PC-9 (cell line): ENCODE measurements at regions not wholly inside any gene's neighbourhood (a gene's known extent, or its start where the extent isn't known, plus 50 kb on each side); places are given as distances from the start of the nearest gene placed in this dataset.

ENCODE experiments used
- BruUV-seq: library from RNA; stranded (reverse); fragments of 400-500 nt; replicated peaks from 2 replicates; lab custom pipeline; 2021; lab: Mats Ljungman, UMichigan
- CTCF ChIA-PET: fragments of 300-600 bp; sonication (Branson Sonifier 250); formaldehyde crosslinking; loops from one replicate; lab custom pipeline; 2022; ENCODE audit warnings: antibody characterized with exemption; lab: Charles Lee
- POLR2A ChIA-PET: fragments of 300-600 bp; sonication (Branson Sonifier 250); formaldehyde crosslinking; loops from one replicate; lab custom pipeline; 2022; ENCODE audit warnings: antibody characterized with exemption; ENCODE audit not compliant: unreplicated experiment; lab: Charles Lee
- DNase-seq, 2 experiments: peaks; one replicate each; pipeline versions ENCODE4 v3.0.0 to v3.0.0-alpha.2; 2015 to 2022; ENCODE audit warnings: mixed read lengths in 1 of 2
- H2AFZ ChIP-seq: fragments of 200-600 bp; sonication (generic); 2 replicates; pipeline ENCODE4 v1.8.1; 2017; ENCODE audit warnings: antibody characterized with exemption
- H3F3A ChIP-seq: fragments of 200-600 bp; sonication (generic); 2 replicates; pipeline ENCODE4 v1.8.1; 2017; ENCODE audit warnings: antibody characterized with exemption, mild to moderate bottlenecking, low read depth; ENCODE audit not compliant: insufficient read depth
- H3K27ac ChIP-seq: fragments of 200-600 bp; sonication (generic); 2 replicates; pipeline ENCODE4 v1.6.1; 2016; ENCODE audit warnings: mixed run types
- H3K27me3 ChIP-seq: fragments of 200-600 bp; sonication (generic); 2 replicates; pipeline ENCODE4 v1.6.1; 2016; ENCODE audit warnings: low read depth, mixed run types; ENCODE audit not compliant: insufficient read depth
- H3K36me3 ChIP-seq: fragments of 200-600 bp; sonication (generic); 2 replicates; pipeline ENCODE4 v1.6.1; 2016; ENCODE audit warnings: low read depth, mixed run types
- H3K4me1 ChIP-seq: fragments of 200-600 bp; sonication (generic); replicated peaks from 2 replicates; pipeline ENCODE4 v1.6.1; 2016; ENCODE audit warnings: mixed run types; ENCODE audit not compliant: insufficient read depth
- H3K4me2 ChIP-seq: fragments of 200-600 bp; sonication (generic); 2 replicates; pipeline ENCODE4 v1.6.1; 2017; ENCODE audit warnings: mixed run types
- H3K4me3 ChIP-seq: fragments of 200-600 bp; sonication (generic); 2 replicates; pipeline ENCODE4 v1.6.1; 2016; ENCODE audit warnings: mixed run types
- H3K79me2 ChIP-seq: fragments of 200-600 bp; sonication (generic); 2 replicates; pipeline ENCODE4 v1.6.1; 2017; ENCODE audit warnings: low read depth, mixed run types
- H3K9me2 ChIP-seq: fragments of 200-600 bp; sonication (generic); 2 replicates; pipeline ENCODE4 v1.8.1; 2017; ENCODE audit warnings: mild to moderate bottlenecking; ENCODE audit not compliant: insufficient read depth
- H3K9me3 ChIP-seq: fragments of 200-600 bp; sonication (generic); 2 replicates; pipeline ENCODE4 v1.8.1; 2016; ENCODE audit warnings: low read depth; ENCODE audit not compliant: insufficient read depth
- H4K20me1 ChIP-seq: fragments of 200-600 bp; sonication (generic); 2 replicates; pipeline ENCODE4 v1.8.1; 2017; ENCODE audit not compliant: insufficient read depth
- CTCF ChIP-seq: fragments of 200-600 bp; sonication (generic); conservative IDR thresholded peaks from 2 replicates; pipeline ENCODE4 v1.6.1; 2017; ENCODE audit warnings: mixed run types, antibody characterized with exemption, mild to moderate bottlenecking, moderate library complexity
- EZH2 ChIP-seq: fragments of 200-600 bp; sonication (generic); IDR thresholded peaks from 2 replicates; pipeline ENCODE4 v1.8.0; 2017; ENCODE audit warnings: antibody characterized with exemption, low read depth
- intact Hi-C: fragments of 100-400 bp; cut with micrococcal nuclease; formaldehyde crosslinking; loops from one replicate; pipeline ENCODE4 v1.10.0; 2022; ENCODE audit not compliant: unreplicated experiment

- Histone ChIP-seq H3K36me3 (no peaks in the 10 kb centered on the region), H3K27ac (no peak overlapping the region), H3K9me2 (no peaks in the 10 kb centered on the region), H3K27me3 (peaks cover 4% of the 10 kb centered on the region), H3K4me3 (no peak overlapping the region), H4K20me1 (no peaks in the 10 kb centered on the region), H3K4me1 (no peaks in the 10 kb centered on the region), H3K79me2 (no peaks in the 10 kb centered on the region), H2AFZ (no peak overlapping the region), H3K4me2 (no peak overlapping the region), H3F3A (no peaks in the 10 kb centered on the region), H3K9me3 (no peaks in the 10 kb centered on the region)
- POLR2A ChIA-PET: no interaction called here
- no peak for DNase-seq
- no TSS peak for BruUV-seq
- CTCF ChIA-PET: no interaction called here
- TF ChIP-seq EZH2: no peak
- TF ChIP-seq CTCF: no peak
- intact Hi-C loops: no loop called here
These were observed 359.6 kb upstream of the CCL2 start for GRCh38 chr17:33895491-33895890.

GRCh38 chr17:33896263-33896662 lies 358.8 kb upstream of the CCL2 start:
- no peak for DNase-seq
- H3K4me1 ChIP-seq: no peaks in the 10 kb centered on the region
- no peaks in the 10 kb centered on the region for H3K36me3 ChIP-seq
- no peaks in the 10 kb centered on the region for H4K20me1 ChIP-seq
- CTCF ChIA-PET: no interaction called here
- H3K4me3 ChIP-seq: no peak overlapping the region
- TF ChIP-seq CTCF (no peak), EZH2 (no peak)
- no peaks in the 10 kb centered on the region for H3K9me2 ChIP-seq
- H2AFZ ChIP-seq: no peak overlapping the region
- H3K4me2 ChIP-seq: no peak overlapping the region
- H3K27ac ChIP-seq: no peak overlapping the region
- no peaks in the 10 kb centered on the region for H3K9me3 ChIP-seq
- POLR2A ChIA-PET: no interaction called here
- intact Hi-C loops: no loop called here
- no peaks in the 10 kb centered on the region for H3F3A ChIP-seq
- BruUV-seq: no TSS peak
- H3K79me2 ChIP-seq: no peaks in the 10 kb centered on the region
- H3K27me3 ChIP-seq: peaks cover 4% of the 10 kb centered on the region

- no peak overlapping the region for H3K4me2 ChIP-seq
- no peaks in the 10 kb centered on the region for H3K4me1 ChIP-seq
- DNase-seq: no peak
- no TSS peak for BruUV-seq
- no peaks in the 10 kb centered on the region for H4K20me1 ChIP-seq
- H3K27ac ChIP-seq: no peak overlapping the region
- intact Hi-C loops: no loop called here
- H3K4me3 ChIP-seq: no peak overlapping the region
- no peak for TF ChIP-seq EZH2
- peaks cover 13% of the 10 kb centered on the region for H3K27me3 ChIP-seq
- H3K79me2 ChIP-seq: no peaks in the 10 kb centered on the region
- ChIA-PET CTCF (no interaction called here), POLR2A (no interaction called here)
- H3K9me3 ChIP-seq: no peaks in the 10 kb centered on the region
- H2AFZ ChIP-seq: no peak overlapping the region
- no peaks in the 10 kb centered on the region for H3K36me3 ChIP-seq
- no peaks in the 10 kb centered on the region for H3F3A ChIP-seq
- no peaks in the 10 kb centered on the region for H3K9me2 ChIP-seq
These were observed 354.0 kb upstream of the CCL2 start for GRCh38 chr17:33901085-33901484.

- H3K27me3 ChIP-seq: peaks cover 15% of the 10 kb centered on the region
- no peaks in the 10 kb centered on the region for H3F3A ChIP-seq
- H4K20me1 ChIP-seq: no peaks in the 10 kb centered on the region
- no peak for DNase-seq
- ChIA-PET POLR2A (no interaction called here), CTCF (interaction anchor here (0.7 kb wide), 1 partner anchor 13 kb away, joined by 5 read pairs; no protein-coding TSS in a partner anchor)
- H3K4me2 ChIP-seq: no peak overlapping the region
- H3K9me2 ChIP-seq: no peaks in the 10 kb centered on the region
- H3K36me3 ChIP-seq: no peaks in the 10 kb centered on the region
- H2AFZ ChIP-seq: no peak overlapping the region
- no peaks in the 10 kb centered on the region for H3K9me3 ChIP-seq
- H3K27ac ChIP-seq: no peak overlapping the region
- TF ChIP-seq CTCF (no peak), EZH2 (no peak)
- BruUV-seq: no TSS peak
- no peaks in the 10 kb centered on the region for H3K79me2 ChIP-seq
- intact Hi-C loops: no loop called here
- no peaks in the 10 kb centered on the region for H3K4me1 ChIP-seq
- no peak overlapping the region for H3K4me3 ChIP-seq
These were observed 352.1 kb upstream of the CCL2 start for GRCh38 chr17:33902901-33903449.
